ENCODE measurements at regions not wholly inside any gene's neighbourhood (a gene's known extent, or its start where the extent isn't known, plus 50 kb on each side); places are given as distances from the start of the nearest gene placed in this dataset.

DNA sequence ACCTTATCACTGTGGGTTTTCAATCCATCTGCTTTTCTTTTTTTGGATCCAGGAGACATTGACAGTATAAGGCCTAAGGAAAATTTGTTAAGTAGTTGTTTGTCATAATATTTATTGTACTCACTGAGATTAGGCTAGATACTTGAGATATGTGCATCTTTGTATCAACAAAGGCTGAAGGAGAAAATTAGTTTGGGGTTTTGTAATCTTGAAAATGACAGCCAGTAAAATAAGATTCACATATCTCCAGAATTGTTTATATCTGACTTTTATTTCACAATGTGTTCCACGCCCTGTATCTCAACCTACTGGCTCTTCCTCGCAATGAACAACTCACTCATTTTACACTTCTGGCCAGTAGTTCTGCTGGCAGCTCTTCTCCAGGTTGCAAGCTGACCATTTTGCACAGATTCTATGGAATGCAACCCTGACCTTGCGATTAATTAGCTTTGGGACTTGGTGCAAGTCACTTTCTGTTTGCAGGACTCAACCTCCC, 132.7 kb downstream of the GATA3 start:
- no peaks in the 10 kb centered on the region for H3F3A ChIP-seq (ENCODE audit: insufficient read depth)
- no peaks in the 10 kb centered on the region for H3K9me2 ChIP-seq (replicated peaks; ENCODE audit: insufficient read depth, low read length)
- H3K9me3 ChIP-seq (ENCODE audit: insufficient read depth, low read length): no peaks in the 10 kb centered on the region
- no peak overlapping the region for H3K27ac ChIP-seq (ENCODE audit: low read depth, low read length)
- H3K36me3 ChIP-seq (ENCODE audit: low read length): no peaks in the 10 kb centered on the region
- H3K4me3 ChIP-seq (ENCODE audit: insufficient read depth, low read length, poor library complexity, severe bottlenecking): no peak overlapping the region
- H3K27me3 ChIP-seq (ENCODE audit: low read length): no peaks in the 10 kb centered on the region
- no peak overlapping the region for H3K9ac ChIP-seq (ENCODE audit: low read length)
- no peaks in the 10 kb centered on the region for H3K79me2 ChIP-seq (ENCODE audit: insufficient read depth, low read length)
- no peak overlapping the region for H3K4me2 ChIP-seq (ENCODE audit: low read depth, low read length, poor library complexity, severe bottlenecking)
- TF ChIP-seq EZH2phosphoT487 (conservative IDR thresholded peaks at IDR 0.05; ENCODE audit: low read length): no peak
- TF ChIP-seq, protein P1, sequence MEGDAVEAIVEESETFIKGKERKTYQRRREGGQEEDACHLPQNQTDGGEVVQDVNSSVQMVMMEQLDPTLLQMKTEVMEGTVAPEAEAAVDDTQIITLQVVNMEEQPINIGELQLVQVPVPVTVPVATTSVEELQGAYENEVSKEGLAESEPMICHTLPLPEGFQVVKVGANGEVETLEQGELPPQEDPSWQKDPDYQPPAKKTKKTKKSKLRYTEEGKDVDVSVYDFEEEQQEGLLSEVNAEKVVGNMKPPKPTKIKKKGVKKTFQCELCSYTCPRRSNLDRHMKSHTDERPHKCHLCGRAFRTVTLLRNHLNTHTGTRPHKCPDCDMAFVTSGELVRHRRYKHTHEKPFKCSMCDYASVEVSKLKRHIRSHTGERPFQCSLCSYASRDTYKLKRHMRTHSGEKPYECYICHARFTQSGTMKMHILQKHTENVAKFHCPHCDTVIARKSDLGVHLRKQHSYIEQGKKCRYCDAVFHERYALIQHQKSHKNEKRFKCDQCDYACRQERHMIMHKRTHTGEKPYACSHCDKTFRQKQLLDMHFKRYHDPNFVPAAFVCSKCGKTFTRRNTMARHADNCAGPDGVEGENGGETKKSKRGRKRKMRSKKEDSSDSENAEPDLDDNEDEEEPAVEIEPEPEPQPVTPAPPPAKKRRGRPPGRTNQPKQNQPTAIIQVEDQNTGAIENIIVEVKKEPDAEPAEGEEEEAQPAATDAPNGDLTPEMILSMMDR (IDR thresholded peaks at IDR 0.05; ENCODE audit: insufficient read depth, low read length, poor library complexity, severe bottlenecking): no peak
- no peaks in the 10 kb centered on the region for H4K20me1 ChIP-seq (ENCODE audit: low read depth, low read length)
- no peak overlapping the region for H2AFZ ChIP-seq (ENCODE audit: low read depth, low read length, severe bottlenecking)

DNA sequence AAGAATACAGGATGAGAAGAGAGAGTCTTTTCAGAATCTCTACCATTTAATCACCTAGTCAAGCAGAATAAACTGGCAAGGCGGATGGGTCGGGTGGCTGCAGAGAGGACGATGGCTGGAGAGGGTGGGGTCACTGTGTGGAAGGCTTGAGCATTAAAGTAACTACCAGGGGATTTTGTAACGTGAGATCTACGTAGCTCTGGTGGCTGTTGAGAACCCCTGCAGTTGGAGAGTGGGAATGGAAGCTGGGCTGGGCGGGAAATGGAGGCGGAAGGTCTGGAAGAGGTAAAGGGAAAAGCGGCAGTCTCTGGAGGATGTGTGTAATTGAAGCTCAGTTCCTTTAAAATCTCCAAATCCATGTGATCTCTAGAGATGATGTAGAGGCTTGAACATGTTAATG, 135.0 kb downstream of the GATA3 start:
- Histone ChIP-seq H3K27ac (ENCODE audit: low read depth, low read length) (no peak overlapping the region), H3K36me3 (ENCODE audit: low read length) (no peaks in the 10 kb centered on the region), H3K4me2 (ENCODE audit: low read depth, low read length, poor library complexity, severe bottlenecking) (no peak overlapping the region), H3K27me3 (ENCODE audit: low read length) (no peaks in the 10 kb centered on the region), H3K4me3 (ENCODE audit: insufficient read depth, low read length, poor library complexity, severe bottlenecking) (no peak overlapping the region), H4K20me1 (ENCODE audit: low read depth, low read length) (no peaks in the 10 kb centered on the region), H3F3A (ENCODE audit: insufficient read depth) (no peaks in the 10 kb centered on the region), H3K79me2 (ENCODE audit: insufficient read depth, low read length) (no peaks in the 10 kb centered on the region), H3K9me3 (ENCODE audit: insufficient read depth, low read length) (no peaks in the 10 kb centered on the region), H3K9ac (ENCODE audit: low read length) (no peak overlapping the region), H3K9me2 (replicated peaks; ENCODE audit: insufficient read depth, low read length) (no peaks in the 10 kb centered on the region), H2AFZ (ENCODE audit: low read depth, low read length, severe bottlenecking) (no peak overlapping the region)
- TF ChIP-seq, protein P1 (IDR thresholded peaks at IDR 0.05; ENCODE audit: insufficient read depth, low read length, poor library complexity, severe bottlenecking): no peak
- no peak for TF ChIP-seq EZH2phosphoT487 (conservative IDR thresholded peaks at IDR 0.05; ENCODE audit: low read length)

DNA sequence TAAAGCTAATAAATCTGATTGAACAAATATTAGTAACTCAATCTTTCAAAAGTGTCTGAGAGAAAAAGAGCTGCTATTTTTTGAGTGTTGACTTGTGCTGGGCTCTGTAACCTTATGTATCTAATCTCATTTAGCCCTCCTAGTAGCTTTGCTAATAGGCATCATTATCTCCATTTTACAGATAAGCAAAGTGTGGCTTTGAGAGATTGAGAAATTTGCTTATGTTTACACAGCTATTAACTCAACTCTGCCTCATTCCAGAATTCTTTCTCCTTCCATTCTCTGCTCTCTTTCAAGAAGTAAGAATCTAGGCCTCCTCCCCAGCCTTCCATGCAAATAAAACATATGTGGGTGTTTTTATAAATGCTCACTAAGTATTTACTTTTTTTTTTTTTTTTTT, 137.8 kb downstream of the GATA3 start:
- Histone ChIP-seq H3K9me2 (replicated peaks; ENCODE audit: insufficient read depth, low read length) (no peaks in the 10 kb centered on the region), H3K36me3 (ENCODE audit: low read length) (no peaks in the 10 kb centered on the region), H2AFZ (ENCODE audit: low read depth, low read length, severe bottlenecking) (no peak overlapping the region), H3K4me3 (ENCODE audit: insufficient read depth, low read length, poor library complexity, severe bottlenecking) (no peak overlapping the region), H3K9me3 (ENCODE audit: insufficient read depth, low read length) (no peaks in the 10 kb centered on the region), H3K27ac (ENCODE audit: low read depth, low read length) (no peak overlapping the region), H3K79me2 (ENCODE audit: insufficient read depth, low read length) (no peaks in the 10 kb centered on the region), H3K27me3 (ENCODE audit: low read length) (no peaks in the 10 kb centered on the region), H3K9ac (ENCODE audit: low read length) (no peak overlapping the region), H3K4me2 (ENCODE audit: low read depth, low read length, poor library complexity, severe bottlenecking) (no peak overlapping the region), H3F3A (ENCODE audit: insufficient read depth) (no peaks in the 10 kb centered on the region), H4K20me1 (ENCODE audit: low read depth, low read length) (no peaks in the 10 kb centered on the region)
- no peak for TF ChIP-seq EZH2phosphoT487 (conservative IDR thresholded peaks at IDR 0.05; ENCODE audit: low read length)
- TF ChIP-seq, protein P1 (IDR thresholded peaks at IDR 0.05; ENCODE audit: insufficient read depth, low read length, poor library complexity, severe bottlenecking): no peak
